HG03521 (cell line): ENCODE measurements at regions not wholly inside any gene's neighbourhood (a gene's known extent, or its start where the extent isn't known, plus 50 kb on each side); places are given as distances from the start of the nearest gene placed in this dataset.

ENCODE experiments used
- ATAC-seq: cut with Tn5 transposase; IDR thresholded peaks from one replicate; pipeline ENCODE4 v1.9.1; 2021; ENCODE audit warnings: mild to moderate bottlenecking, moderate library complexity; ENCODE audit not compliant: unreplicated experiment

GRCh38 chr3:23019596-23020300, 183.4 kb upstream of the UBE2E2 start:
- ATAC-seq = no peak

- no peak for ATAC-seq
These were observed 174.8 kb upstream of the UBE2E2 start for GRCh38 chr3:23028294-23028693.

GRCh38 chr3:23029001-23029400, 174.1 kb upstream of the UBE2E2 start:
- no peak for ATAC-seq

- no peak for ATAC-seq
These were observed 167.0 kb upstream of the UBE2E2 start for GRCh38 chr3:23035927-23036640.

GRCh38 chr3:23036728-23037127, 166.4 kb upstream of the UBE2E2 start:
- no peak for ATAC-seq

GRCh38 chr3:23038471-23038870, 164.7 kb upstream of the UBE2E2 start:
- no peak for ATAC-seq

- no peak for ATAC-seq
These were observed 161.0 kb upstream of the UBE2E2 start for GRCh38 chr3:23041918-23042696.

- no peak for ATAC-seq
These were observed 158.7 kb upstream of the UBE2E2 start for GRCh38 chr3:23044463-23044862.

- ATAC-seq = no peak
These were observed 156.6 kb upstream of the UBE2E2 start for GRCh38 chr3:23046536-23046935.

- ATAC-seq = no peak
These were observed 151.6 kb upstream of the UBE2E2 start for GRCh38 chr3:23051240-23052140.

GRCh38 chr3:23052208-23052607, 150.9 kb upstream of the UBE2E2 start:
- no peak for ATAC-seq

GRCh38 chr3:23052620-23053019, 150.5 kb upstream of the UBE2E2 start:
- ATAC-seq = no peak

- peak; percentile 65 for ATAC-seq
These were observed 147.3 kb upstream of the UBE2E2 start for GRCh38 chr3:23055733-23056376.

GRCh38 chr3:23062582-23062981, 140.5 kb upstream of the UBE2E2 start:
- ATAC-seq = no peak

- no peak for ATAC-seq
These were observed 140.1 kb upstream of the UBE2E2 start for GRCh38 chr3:23062982-23063381.

GRCh38 chr3:23067116-23067515, 136.0 kb upstream of the UBE2E2 start:
- ATAC-seq = no peak

GRCh38 chr3:23068016-23068728, 135.0 kb upstream of the UBE2E2 start:
- no peak for ATAC-seq

GRCh38 chr3:23071296-23071695, 131.8 kb upstream of the UBE2E2 start:
- ATAC-seq = no peak

- ATAC-seq = peak; percentile 86
These were observed 131.4 kb upstream of the UBE2E2 start for GRCh38 chr3:23071758-23072157.

- ATAC-seq = no peak
These were observed 130.4 kb upstream of the UBE2E2 start for GRCh38 chr3:23072693-23073092.
